A549 (cell line): ENCODE measurements at regions not wholly inside any gene's neighbourhood (a gene's known extent, or its start where the extent isn't known, plus 50 kb on each side); places are given as distances from the start of the nearest gene placed in this dataset.

Experiments
- ATAC-seq, 2 experiments: fragments of 200-7000 bp in 1 of 2; fragments of >200 bp in 1 of 2; cut with Nextera tagmentation in 1 of 2; cut with Tn5 transposase in 1 of 2; 3 replicates each; pipeline versions ENCODE4 v1.8.0 to v1.9.1; 2018 to 2020; ENCODE audit warnings: mild to moderate bottlenecking in 1 of 2, moderate library complexity in 1 of 2
- CTCF ChIA-PET: fragments of 300-600 bp; sonication (Branson Sonifier 250); formaldehyde crosslinking; extraction: SDS; loops from one replicate; lab custom pipeline; 2021; ENCODE audit warnings: antibody characterized with exemption, inconsistent platforms; lab: Yijun Ruan, JAX
- POLR2A ChIA-PET: fragments of 350-600 bp; formaldehyde crosslinking; extraction: SDS; loops from one replicate; lab custom pipeline; 2021; ENCODE audit warnings: antibody characterized with exemption, inconsistent platforms; lab: Yijun Ruan, JAX
- DNase-seq, 2 experiments: peaks; one replicate each; pipeline versions ENCODE4 v3.0.0 to v3.0.0-alpha.2; 2011 to 2016; ENCODE audit warnings: low read depth in 1 of 2, low spot score in 1 of 2
- FAIRE-seq: peaks from 2 replicates; lab custom pipeline; 2011; peaks lifted over from hg19 to GRCh38; lab: Jason Lieb, UNC
- H3K27ac ChIP-seq, 2 experiments: fragments of >200 bp; sonication (Bioruptor Twin); formaldehyde crosslinking; 3 replicates each; pipeline ENCODE4 v1.5.1; 2016 to 2017
- H3K4me1 ChIP-seq: fragments of >200 bp; sonication (Bioruptor Twin); formaldehyde crosslinking; 3 replicates; pipeline ENCODE4 v1.6.1; 2016
- H3K4me2 ChIP-seq: fragments of >200 bp; sonication (Bioruptor Twin); formaldehyde crosslinking; 3 replicates; pipeline ENCODE4 v1.6.1; 2016
- H3K4me3 ChIP-seq: fragments of >200 bp; sonication (Bioruptor Twin); formaldehyde crosslinking; 3 replicates; pipeline ENCODE4 v1.5.1; 2016
- H3K9me3 ChIP-seq: fragments of >200 bp; sonication (Bioruptor Twin); formaldehyde crosslinking; 3 replicates; pipeline ENCODE4 v1.6.1; 2016
- ATOH8 ChIP-seq: fragments of 250-450 bp; sonication (Bioruptor Pico); IDR thresholded peaks from 2 replicates; pipeline ENCODE4 v1.5.0; 2020; ENCODE audit warnings: low read depth, mild to moderate bottlenecking, moderate library complexity
- BCL3 ChIP-seq: fragments of >200 bp; sonication (Bioruptor Twin); formaldehyde crosslinking; IDR thresholded peaks from 3 replicates; pipeline ENCODE4 v1.6.1; 2016
- CBX2 ChIP-seq: fragments of 200-600 bp; sonication (generic); IDR thresholded peaks from 2 replicates; pipeline ENCODE4 v1.6.1; 2016; ENCODE audit warnings: low read depth, mild to moderate bottlenecking, borderline replicate concordance
- CEBPB ChIP-seq, 2 experiments: fragments of >200 bp in 1 of 2; sonication (Bioruptor Twin) in 1 of 2; formaldehyde crosslinking in 1 of 2; IDR thresholded peaks; 2 replicates each; pipeline ENCODE4 v1.6.1; 2012 to 2016
- CTCF ChIP-seq: fragments of >200 bp; sonication (Bioruptor Twin); formaldehyde crosslinking; IDR thresholded peaks from 3 replicates; pipeline ENCODE4 v1.5.1; 2016
- EHF ChIP-seq: fragments of 250-450 bp; sonication (Bioruptor Pico); IDR thresholded peaks from 2 replicates; pipeline ENCODE4 v1.5.0; 2020; ENCODE audit warnings: mild to moderate bottlenecking
- EHMT2 ChIP-seq: fragments of 200-600 bp; sonication (generic); IDR thresholded peaks from 2 replicates; pipeline ENCODE4 v1.6.1; 2016; ENCODE audit warnings: antibody characterized with exemption, low read depth, mild to moderate bottlenecking, moderate library complexity
- EP300 ChIP-seq, 2 experiments: fragments of >200 bp; sonication (Bioruptor Twin); formaldehyde crosslinking; IDR thresholded peaks; 2 replicates in 1 of 2; 3 replicates in 1 of 2; pipeline ENCODE4 v1.6.1; 2016 to 2017
- FOSL2 ChIP-seq, 2 experiments: fragments of 450-650 bp in 1 of 2; fragments of >200 bp in 1 of 2; sonication (Bioruptor Twin) in 1 of 2; formaldehyde crosslinking; IDR thresholded peaks; 2 replicates each; pipeline versions ENCODE4 v1.5.0 to v1.6.1; 2016 to 2020; ENCODE audit warnings: mild to moderate bottlenecking in 1 of 2, moderate library complexity in 1 of 2
- GATA3 ChIP-seq: IDR thresholded peaks from 2 replicates; pipeline ENCODE4 v1.6.1; 2012; ENCODE audit warnings: borderline replicate concordance
- HEYL ChIP-seq: fragments of 250-450 bp; sonication (Bioruptor Pico); IDR thresholded peaks from 2 replicates; pipeline ENCODE4 v1.8.0; 2021; ENCODE audit warnings: mild to moderate bottlenecking, moderate library complexity
- HOXB5 ChIP-seq: fragments of 250-450 bp; sonication (Bioruptor Pico); IDR thresholded peaks from 2 replicates; pipeline ENCODE4 v1.5.0; 2020; ENCODE audit warnings: mild to moderate bottlenecking, moderate library complexity
- JUNB ChIP-seq: fragments of >200 bp; sonication (Bioruptor Twin); formaldehyde crosslinking; IDR thresholded peaks from 2 replicates; pipeline ENCODE4 v1.6.1; 2016
- KDM1A ChIP-seq: fragments of 200-600 bp; sonication (generic); IDR thresholded peaks from 2 replicates; pipeline ENCODE4 v1.6.1; 2016; ENCODE audit warnings: low read depth, mild to moderate bottlenecking
- KDM5A ChIP-seq: fragments of 200-600 bp; sonication (generic); IDR thresholded peaks from 2 replicates; pipeline ENCODE4 v1.6.1; 2016; ENCODE audit warnings: antibody characterized with exemption, mild to moderate bottlenecking
- PBX3 ChIP-seq: IDR thresholded peaks from 2 replicates; pipeline ENCODE4 v1.6.1; 2012
- PHF8 ChIP-seq: fragments of 200-600 bp; sonication (generic); IDR thresholded peaks from 2 replicates; pipeline ENCODE4 v1.6.1; 2016; ENCODE audit warnings: low read depth, mild to moderate bottlenecking, antibody characterized with exemption, moderate library complexity, borderline replicate concordance
- RARB ChIP-seq: fragments of 250-450 bp; sonication (Bioruptor Pico); IDR thresholded peaks from 2 replicates; pipeline ENCODE4 v1.8.0; 2021; ENCODE audit warnings: mild to moderate bottlenecking, moderate library complexity
- SMC3 ChIP-seq: fragments of >200 bp; sonication (Bioruptor Twin); formaldehyde crosslinking; IDR thresholded peaks from 3 replicates; pipeline ENCODE4 v1.6.1; 2018; ENCODE audit warnings: inconsistent platforms
- TFCP2L1 ChIP-seq: fragments of 250-450 bp; sonication (Bioruptor Pico); IDR thresholded peaks from 2 replicates; pipeline ENCODE4 v1.5.0; 2021; ENCODE audit warnings: mild to moderate bottlenecking
- TP53 ChIP-seq: fragments of 250-450 bp; sonication (Bioruptor Pico); IDR thresholded peaks from 2 replicates; pipeline ENCODE4 v1.5.0; 2021; ENCODE audit warnings: mild to moderate bottlenecking, moderate library complexity
- USF2 ChIP-seq: fragments of 450-650 bp; IDR thresholded peaks from 2 replicates; pipeline ENCODE4 v1.6.1; 2014; ENCODE audit warnings: antibody characterized with exemption
- ZSCAN20 ChIP-seq: fragments of 250-450 bp; sonication (Bioruptor Pico); IDR thresholded peaks from 2 replicates; pipeline ENCODE4 v1.8.0; 2022; ENCODE audit warnings: mild to moderate bottlenecking, moderate library complexity
- WGBS: methylation state at CpG from one replicate; pipeline ENCODE4 v1.1.6; 2017; ENCODE audit errors: missing lambda C conversion rate; 5-methylcytosine and 5-hydroxymethylcytosine counted together

- ChIA-PET POLR2A (interaction anchor here (1.0 to 4.1 kb wide), 5 partner anchors 21 to 101 kb away, joined by 4 to 79 read pairs (median 6); no protein-coding TSS in a partner anchor), CTCF (interaction anchor here (1.1 to 5.8 kb wide), 7 partner anchors 14 to 120 kb away, joined by 3 to 52 read pairs (median 5); no protein-coding TSS in a partner anchor)
- DNase-seq (peak; percentile 50 to 72), ATAC-seq (peak; percentile 27 to 31; a peak in 5 of 6 replicates), FAIRE-seq (no peak)
- Histone ChIP-seq H3K27ac (peak overlapping the region; percentile 99), H3K4me2 (peak overlapping the region; percentile 99), H3K4me3 (peak overlapping the region; percentile 29; the same call in 2 of the 3 replicates), H3K4me1 (peaks cover 47% of the 10 kb centered on the region), H3K9me3 (peaks cover 13% of the 10 kb centered on the region; the same call in 2 of the 3 replicates)
- WGBS, result 2% methylated on average over 10 of the region's 21 CpGs
- TF ChIP-seq ATOH8 (peak; percentile 57), RARB (CRISPR knock-in tag) (peak; percentile 50; the same call in 1 of the 2 replicates), HOXB5 (CRISPR knock-in tag) (peak; percentile 92), ZSCAN20 (peak; percentile 82), EHF (peak; percentile 82), PHF8 (no peak), BCL3 (no peak), TFCP2L1 (CRISPR knock-in tag) (peak; percentile 77; the same call in 1 of the 2 replicates), FOSL2 (IDR thresholded peaks at IDR 0.05) (no peak), FOSL2 (CRISPR knock-in tag; IDR thresholded peaks at IDR 0.05) (no peak; the same call in 1 of the 2 replicates), TP53 (CRISPR knock-in tag) (0 out of 2 replicates have a peak, but pooled peaks have one; percentile 15), HEYL (CRISPR knock-in tag) (0 out of 2 replicates have a peak, but pooled peaks have one; percentile 1), CEBPB (IDR thresholded peaks at IDR 0.05) (no peak)
Observed at GRCh38 chr6:166005401-166005943, 162.2 kb downstream of the TBXT start.

GRCh38 chr6:166004876-166005275 is 162.8 kb downstream of the TBXT start:
- ATAC-seq (no peak), DNase-seq (no peak), FAIRE-seq (no peak)
- Histone ChIP-seq H3K27ac (peak overlapping the region; percentile 99), H3K9me3 (peaks cover 13% of the 10 kb centered on the region; the same call in 2 of the 3 replicates), H3K4me1 (peaks cover 41% of the 10 kb centered on the region), H3K4me3 (no peak overlapping the region), H3K4me2 (peak overlapping the region; percentile 99; the same call in 2 of the 3 replicates)
- POLR2A ChIA-PET, result interaction anchor here (3.7 to 4.1 kb wide), 2 partner anchors 21 to 34 kb away, joined by 20 to 79 read pairs; no protein-coding TSS in a partner anchor
- WGBS, result 81% methylated on average over 12 of the region's 12 CpGs
- no peak for TF ChIP-seq SMC3
- no peak for TF ChIP-seq KDM1A
- TF ChIP-seq USF2, result no peak
- TF ChIP-seq CBX2, result no peak
- TF ChIP-seq EHMT2, result no peak
- TF ChIP-seq EHF, result no peak
- TF ChIP-seq EP300 (IDR thresholded peaks at IDR 0.05), result no peak
- TF ChIP-seq CTCF, result no peak
- no peak for TF ChIP-seq KDM5A
- TF ChIP-seq HOXB5 (CRISPR knock-in tag), result no peak
- TF ChIP-seq GATA3, result no peak
- no peak for TF ChIP-seq BCL3
- no peak for TF ChIP-seq JUNB
- TF ChIP-seq PBX3, result no peak
- TF ChIP-seq ZSCAN20, result no peak
- CTCF ChIA-PET, result interaction anchor here (0.6 to 5.8 kb wide), 5 partner anchors 13 to 106 kb away, joined by 3 to 52 read pairs (median 7); no protein-coding TSS in a partner anchor
